WERI-Rb-1 (cell line): ENCODE measurements at regions not wholly inside any gene's neighbourhood (a gene's known extent, or its start where the extent isn't known, plus 50 kb on each side); places are given as distances from the start of the nearest gene placed in this dataset.
"Not testable (repeated sequence)": the region's sequence is repeated elsewhere in the genome, so short reads cannot be mapped to it uniquely, and the experiment has no call there.

Experiments
- DNase-seq: peaks from one replicate; pipeline ENCODE4 v3.0.0-alpha.2; 2020
- H3K27ac ChIP-seq: fragments of 250-450 bp; sonication (Bioruptor Pico); 2 replicates; pipeline ENCODE4 v1.5.1; 2020; ENCODE audit warnings: mild to moderate bottlenecking, moderate library complexity
- H3K27me3 ChIP-seq: fragments of 250-450 bp; sonication (Bioruptor Pico); 2 replicates; pipeline ENCODE4 v1.5.1; 2021; ENCODE audit warnings: mild to moderate bottlenecking, low read depth, moderate library complexity; ENCODE audit not compliant: insufficient read depth, severe bottlenecking
- H3K36me3 ChIP-seq: fragments of 250-450 bp; sonication (Bioruptor Pico); 2 replicates; pipeline ENCODE4 v1.5.1; 2020; ENCODE audit warnings: mild to moderate bottlenecking, moderate library complexity
- H3K4me3 ChIP-seq: 2 replicates; pipeline ENCODE4 v1.5.1; 2011; ENCODE audit warnings: low read depth, mild to moderate bottlenecking, control low read depth, low read length
- H3K9me3 ChIP-seq: fragments of 250-450 bp; sonication (Bioruptor Pico); 2 replicates; pipeline ENCODE4 v1.5.1; 2021; ENCODE audit warnings: mild to moderate bottlenecking, moderate library complexity; ENCODE audit not compliant: severe bottlenecking
- TF ChIP-seq, protein P1 (sequence below): IDR thresholded peaks from 2 replicates; pipeline ENCODE4 v1.5.1; 2011; ENCODE audit warnings: low read depth, mild to moderate bottlenecking, control low read depth, inconsistent platforms, low read length

DNA sequence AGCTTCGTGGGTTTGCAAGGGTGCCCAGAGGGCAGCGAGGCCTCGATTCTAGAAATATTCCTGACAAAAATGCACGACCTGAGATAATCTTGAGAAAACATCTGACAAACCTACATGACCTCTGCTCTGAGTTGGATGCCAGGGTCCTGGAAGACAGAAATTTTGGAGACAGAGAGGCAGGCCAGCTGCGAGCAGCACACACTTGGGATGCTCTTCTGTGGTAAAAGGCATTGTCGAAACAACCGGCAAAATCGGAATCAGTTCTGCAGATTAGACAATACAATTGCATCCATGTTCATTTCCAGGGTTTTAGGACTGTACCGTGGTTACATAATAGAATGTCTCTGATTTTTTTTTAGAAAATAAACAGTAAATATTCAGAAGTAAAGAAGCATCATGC lies 74.2 kb downstream of the GADD45G start:
- Histone ChIP-seq H3K27ac (peak overlapping the region; percentile 100), H3K27me3 (no peaks in the 10 kb centered on the region), H3K36me3 (no peaks in the 10 kb centered on the region), H3K4me3 (no peak overlapping the region), H3K9me3 (peaks cover 5% of the 10 kb centered on the region)
- TF ChIP-seq, protein P1, sequence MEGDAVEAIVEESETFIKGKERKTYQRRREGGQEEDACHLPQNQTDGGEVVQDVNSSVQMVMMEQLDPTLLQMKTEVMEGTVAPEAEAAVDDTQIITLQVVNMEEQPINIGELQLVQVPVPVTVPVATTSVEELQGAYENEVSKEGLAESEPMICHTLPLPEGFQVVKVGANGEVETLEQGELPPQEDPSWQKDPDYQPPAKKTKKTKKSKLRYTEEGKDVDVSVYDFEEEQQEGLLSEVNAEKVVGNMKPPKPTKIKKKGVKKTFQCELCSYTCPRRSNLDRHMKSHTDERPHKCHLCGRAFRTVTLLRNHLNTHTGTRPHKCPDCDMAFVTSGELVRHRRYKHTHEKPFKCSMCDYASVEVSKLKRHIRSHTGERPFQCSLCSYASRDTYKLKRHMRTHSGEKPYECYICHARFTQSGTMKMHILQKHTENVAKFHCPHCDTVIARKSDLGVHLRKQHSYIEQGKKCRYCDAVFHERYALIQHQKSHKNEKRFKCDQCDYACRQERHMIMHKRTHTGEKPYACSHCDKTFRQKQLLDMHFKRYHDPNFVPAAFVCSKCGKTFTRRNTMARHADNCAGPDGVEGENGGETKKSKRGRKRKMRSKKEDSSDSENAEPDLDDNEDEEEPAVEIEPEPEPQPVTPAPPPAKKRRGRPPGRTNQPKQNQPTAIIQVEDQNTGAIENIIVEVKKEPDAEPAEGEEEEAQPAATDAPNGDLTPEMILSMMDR, result no peak
- no peak for DNase-seq

DNA sequence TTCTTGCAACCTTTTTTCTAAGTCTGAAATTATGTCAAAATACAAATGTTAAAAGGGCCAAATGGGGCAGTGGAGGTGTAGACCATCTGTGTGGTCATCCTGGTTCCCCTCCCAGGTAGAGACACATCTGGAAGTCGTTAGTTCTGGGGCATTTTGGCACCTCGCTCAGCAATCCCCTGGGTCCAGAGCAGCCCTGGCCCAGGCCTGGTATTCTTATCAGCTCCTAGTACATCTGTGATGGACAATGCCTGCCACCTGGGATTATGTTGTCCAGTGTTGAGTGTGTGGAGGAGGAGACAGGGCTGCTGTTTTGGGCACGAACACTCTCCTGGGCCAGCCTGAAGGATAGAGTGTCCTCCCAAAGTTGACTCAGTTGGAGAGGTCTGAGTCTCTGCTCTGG lies 74.8 kb downstream of the GADD45G start:
- H3K27me3 ChIP-seq, result no peaks in the 10 kb centered on the region
- no peak overlapping the region for H3K27ac ChIP-seq
- no peak for DNase-seq
- peaks cover 5% of the 10 kb centered on the region for H3K9me3 ChIP-seq
- no peak overlapping the region for H3K4me3 ChIP-seq
- H3K36me3 ChIP-seq, result no peaks in the 10 kb centered on the region
- TF ChIP-seq, protein P1, result no peak

GRCh38 chr9:89680547-89681467 lies 76.0 kb downstream of the GADD45G start:
- Histone ChIP-seq H3K4me3 (no peak overlapping the region), H3K9me3 (peaks cover 5% of the 10 kb centered on the region), H3K27ac (no peak overlapping the region), H3K36me3 (no peaks in the 10 kb centered on the region), H3K27me3 (no peaks in the 10 kb centered on the region)
- TF ChIP-seq, protein P1, result no peak
- no peak for DNase-seq

GRCh38 chr9:89681468-89681859 lies 76.7 kb downstream of the GADD45G start:
- not testable (repeated sequence) for H3K4me3 ChIP-seq, H3K36me3 ChIP-seq, H3K27ac ChIP-seq, DNase-seq, H3K9me3 ChIP-seq, H3K27me3 ChIP-seq

DNA sequence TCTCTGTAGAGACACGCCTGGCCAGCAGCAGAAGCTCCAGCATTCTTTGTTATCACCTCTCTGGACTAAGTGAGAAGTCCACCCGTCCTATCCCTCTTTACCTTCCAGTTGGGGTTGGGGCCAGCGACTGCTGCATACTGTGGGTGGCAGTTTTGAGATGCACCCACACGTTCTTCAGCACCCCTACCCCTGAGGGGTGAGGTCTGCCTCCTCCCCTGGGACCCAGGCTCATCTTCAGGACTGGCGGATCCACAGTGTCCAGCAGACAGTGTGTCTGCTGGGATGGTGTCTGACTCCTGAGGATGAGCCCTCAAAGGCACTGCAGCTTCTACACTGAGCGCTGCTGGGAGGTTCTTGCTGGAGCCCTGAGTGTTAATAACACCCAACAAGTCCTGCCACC lies 78.8 kb downstream of the GADD45G start:
- no peak for DNase-seq

DNA sequence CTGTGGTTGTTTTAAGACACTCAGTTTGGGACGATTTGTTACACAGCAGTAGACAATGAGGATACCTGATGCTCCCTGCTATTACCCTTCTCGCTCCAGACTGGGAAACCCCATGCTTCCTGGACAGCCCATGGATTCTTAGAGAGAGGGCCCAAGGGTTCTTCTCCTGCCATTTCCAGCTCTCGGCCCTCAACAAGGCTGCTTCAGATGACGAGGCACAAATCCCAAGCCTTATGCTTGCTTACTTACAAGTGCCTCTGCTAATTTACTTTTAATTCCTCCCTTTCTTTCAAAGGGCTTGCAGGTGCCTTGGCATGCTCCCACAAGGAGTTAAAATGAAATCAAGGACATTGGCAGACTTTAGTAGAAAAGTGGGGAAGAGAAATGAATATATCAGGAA lies 79.4 kb downstream of the GADD45G start:
- TF ChIP-seq, protein P1, result no peak
- Histone ChIP-seq H3K9me3 (peaks cover 5% of the 10 kb centered on the region), H3K4me3 (no peak overlapping the region), H3K27ac (no peak overlapping the region), H3K36me3 (no peaks in the 10 kb centered on the region), H3K27me3 (no peaks in the 10 kb centered on the region)
- DNase-seq, result no peak

More for the DNA sequence above, 78.8 kb downstream of the GADD45G start:
- H3K27me3 ChIP-seq, result no peaks in the 10 kb centered on the region
- H3K27ac ChIP-seq, result no peak overlapping the region
- H3K9me3 ChIP-seq, result peaks cover 5% of the 10 kb centered on the region
- no peaks in the 10 kb centered on the region for H3K36me3 ChIP-seq
- H3K4me3 ChIP-seq, result no peak overlapping the region
- TF ChIP-seq, protein P1, result no peak
